ENCODE measurements at regions not wholly inside any gene's neighbourhood (a gene's known extent, or its start where the extent isn't known, plus 50 kb on each side); places are given as distances from the start of the nearest gene placed in this dataset.

- TF ChIP-seq CTCF (conservative IDR thresholded peaks at IDR 0.05) (no peak), ZFX (IDR thresholded peaks at IDR 0.05) (no peak)
Observed at GRCh38 chr3:165712382-165712781, 124.8 kb downstream of the BCHE start.
